GM12878 (cell line): ENCODE measurements at regions not wholly inside any gene's neighbourhood (a gene's known extent, or its start where the extent isn't known, plus 50 kb on each side); places are given as distances from the start of the nearest gene placed in this dataset.
A peak's percentile ranks its signal among the peaks of the same experiment; 100 is the strongest.

Source experiments
- ATAC-seq: fragments of 200-7000 bp; cut with Tn5 transposase; 3 replicates; pipeline ENCODE4 v1.9.1; 2020; ENCODE audit warnings: mild to moderate bottlenecking, moderate library complexity
- BruUV-seq: library from RNA; stranded (reverse); fragments of 400-500 nt; replicated peaks from 2 replicates; lab custom pipeline; 2021; lab: Mats Ljungman, UMichigan
- CTCF ChIA-PET: fragments of 300-600 bp; sonication (Branson Sonifier 250); formaldehyde crosslinking; extraction: SDS; loops from one replicate; lab custom pipeline; 2021; ENCODE audit warnings: inconsistent platforms; lab: Yijun Ruan, JAX
- POLR2A ChIA-PET: fragments of 350-600 bp; formaldehyde crosslinking; extraction: SDS; loops from one replicate; lab custom pipeline; 2021; ENCODE audit warnings: inconsistent platforms; lab: Charles Lee
- RAD21 ChIA-PET: fragments of 300-600 bp; sonication (Branson Sonifier 250); formaldehyde crosslinking; loops from one replicate; lab custom pipeline; 2023; ENCODE audit warnings: antibody characterized with exemption; ENCODE audit not compliant: unreplicated experiment; lab: Charles Lee
- SMC1A ChIA-PET: fragments of 300-600 bp; sonication (Branson Sonifier 250); formaldehyde crosslinking; loops from one replicate; lab custom pipeline; 2023; ENCODE audit not compliant: unreplicated experiment, uncharacterized antibody; lab: Charles Lee
- DNase-seq: peaks from one replicate; pipeline ENCODE4 v3.0.0-alpha.2; 2011; ENCODE audit warnings: low read depth, low spot score
- FAIRE-seq: peaks from 3 replicates; lab custom pipeline; 2011; peaks lifted over from hg19 to GRCh38; lab: Jason Lieb, UNC
- H2AFZ ChIP-seq: 2 replicates; pipeline ENCODE4 v1.6.0; 2011; ENCODE audit warnings: low read depth, low read length, control low read depth; ENCODE audit not compliant: control insufficient read depth
- H3K27ac ChIP-seq: 2 replicates; pipeline ENCODE4 v1.5.1; 2011; ENCODE audit warnings: control low read depth; ENCODE audit not compliant: control insufficient read depth, insufficient read depth
- H3K27me3 ChIP-seq, 2 experiments: replicated peaks in 1 of 2; 2 replicates each; pipeline versions ENCODE4 v1.6.0 to v1.6.1; 2011; ENCODE audit warnings: low read length in 1 of 2; ENCODE audit not compliant: control insufficient read depth in 2 of 2, insufficient read depth in 2 of 2
- H3K36me3 ChIP-seq, 2 experiments: 2 replicates each; pipeline ENCODE4 v1.5.1; 2011; ENCODE audit warnings: low read length in 1 of 2; ENCODE audit not compliant: control insufficient read depth in 2 of 2, insufficient read depth in 2 of 2
- H3K4me1 ChIP-seq: 2 replicates; pipeline ENCODE4 v1.6.1; 2011; ENCODE audit warnings: mild to moderate bottlenecking, low read length, moderate library complexity, mixed read lengths; ENCODE audit not compliant: control insufficient read depth, insufficient read depth
- H3K4me2 ChIP-seq: 2 replicates; pipeline ENCODE4 v1.6.0; 2011; ENCODE audit warnings: control low read depth; ENCODE audit not compliant: control insufficient read depth, insufficient read depth
- H3K4me3 ChIP-seq: fragments of 200-600 bp; sonication (generic); 2 replicates; pipeline ENCODE4 v1.5.1; 2016
- H3K79me2 ChIP-seq: 2 replicates; pipeline ENCODE4 v1.6.0; 2011; ENCODE audit warnings: low read length; ENCODE audit not compliant: control insufficient read depth, insufficient read depth
- H3K9ac ChIP-seq: 2 replicates; pipeline ENCODE4 v1.8.0; 2011; ENCODE audit warnings: low read length, control low read depth, mixed read lengths; ENCODE audit not compliant: control insufficient read depth, insufficient read depth
- H3K9me3 ChIP-seq: replicated peaks from 3 replicates; pipeline ENCODE4 v1.5.1; 2011; ENCODE audit warnings: mild to moderate bottlenecking, low read length; ENCODE audit not compliant: control insufficient read depth, insufficient read depth
- H4K20me1 ChIP-seq: 2 replicates; pipeline ENCODE4 v1.6.0; 2011; ENCODE audit not compliant: control insufficient read depth, insufficient read depth
- CTCF ChIP-seq, 3 experiments: IDR thresholded peaks in 2 of 3; conservative IDR thresholded peaks in 1 of 3; 2 replicates each; pipeline ENCODE4 v1.5.1; 2011; ENCODE audit warnings: low read depth in 3 of 3, low read length in 3 of 3, mild to moderate bottlenecking in 3 of 3, control low read depth in 2 of 3, moderate library complexity in 2 of 3, inconsistent platforms in 1 of 3, mixed read lengths in 1 of 3; ENCODE audit not compliant: control insufficient read depth in 2 of 3, insufficient read depth in 1 of 3; ENCODE audit errors: extremely low read depth in 1 of 3
- HDGF ChIP-seq: fragments of 450-650 bp; IDR thresholded peaks from 2 replicates; pipeline ENCODE4 v1.6.1; 2016; ENCODE audit warnings: antibody characterized with exemption
- IKZF2 ChIP-seq, 2 experiments: fragments of 450-650 bp; IDR thresholded peaks; 2 replicates each; pipeline ENCODE4 v1.6.1; 2017; ENCODE audit warnings: mild to moderate bottlenecking in 2 of 2, moderate library complexity in 2 of 2
- NFYA ChIP-seq: IDR thresholded peaks from 2 replicates; pipeline ENCODE4 v1.6.1; 2011; ENCODE audit warnings: low read depth, mild to moderate bottlenecking, low read length, improper control_type of control experiment, borderline replicate concordance
- PAX5 ChIP-seq: IDR thresholded peaks from 2 replicates; pipeline ENCODE4 v1.6.1; 2011; ENCODE audit warnings: low read depth, low read length, borderline replicate concordance
- RELA ChIP-seq: fragments of 450-650 bp; IDR thresholded peaks from 2 replicates; pipeline ENCODE4 v1.8.0; 2014; ENCODE audit warnings: borderline replicate concordance; ENCODE audit not compliant: partially characterized antibody
- STAT3 ChIP-seq: IDR thresholded peaks from 2 replicates; pipeline ENCODE4 v1.6.1; 2011; ENCODE audit warnings: low read depth, low read length, improper control_type of control experiment
- TBL1XR1 ChIP-seq: IDR thresholded peaks from 2 replicates; pipeline ENCODE4 v1.6.1; 2012; ENCODE audit warnings: low read depth, low read length, improper control_type of control experiment
- WGBS: methylation state at CpG from one replicate; pipeline ENCODE4 v1.1.6; 2016; ENCODE audit warnings: low lambda C conversion rate; ENCODE audit not compliant: insufficient replicate concordance, insufficient coverage; ENCODE audit errors: missing lambda C conversion rate; 5-methylcytosine and 5-hydroxymethylcytosine counted together
- in situ Hi-C: fragments of 300-500 bp; cut with MboI; formaldehyde crosslinking; loops from 9 replicates; pipeline ENCODE4 v1.14.3; 2018; ENCODE audit warnings: mixed read lengths
- intact Hi-C: fragments of 100-400 bp; cut with micrococcal nuclease; formaldehyde crosslinking; loops from one replicate; pipeline ENCODE4 v1.14.2; 2022; ENCODE audit not compliant: unreplicated experiment

GRCh38 chr15:37880009-37880834 lies 54.2 kb upstream of the TMCO5A start (continued):
- peak; percentile 36 to 65 (median 57); a peak in 5 of 6 replicates for TF ChIP-seq CTCF (IDR thresholded peaks at IDR 0.05 in 2 of 3, conservative IDR thresholded peaks at IDR 0.05 in 1 of 3; ENCODE audit: control insufficient read depth in 2 of 3, extremely low read depth in 1 of 3, insufficient read depth in 1 of 3, low read depth in 3 of 3, low read length in 3 of 3)

GRCh38 chr15:37880835-37881153 lies 53.6 kb upstream of the TMCO5A start:
- no peaks in the 10 kb centered on the region for H4K20me1 ChIP-seq
- TF ChIP-seq TBL1XR1 (no peak), HDGF (no peak), IKZF2 (IDR thresholded peaks at IDR 0.05) (no peak), STAT3 (no peak), PAX5 (no peak), RELA (no peak), NFYA (no peak)
- POLR2A ChIA-PET, result no interaction called here
- H3K9me3 ChIP-seq, result no peaks in the 10 kb centered on the region
- H3K27ac ChIP-seq, result no peak overlapping the region
- no peaks in the 10 kb centered on the region for H3K27me3 ChIP-seq
- intact Hi-C loops, result loop anchor here (1.0 to 10.0 kb wide), 3 partner anchors 198 to 998 kb away; no protein-coding TSS in a partner anchor
- BruUV-seq, result no TSS peak
- H3K4me3 ChIP-seq, result no peak overlapping the region
- no peak overlapping the region for H3K4me2 ChIP-seq
- FAIRE-seq (no peak), ATAC-seq (no peak), DNase-seq (no peak)
- no peak overlapping the region for H2AFZ ChIP-seq
- no peaks in the 10 kb centered on the region for H3K4me1 ChIP-seq
- CTCF ChIA-PET, result interaction anchor here (0.7 to 3.3 kb wide), 15 partner anchors 8 to 770 kb away, joined by 3 to 22 read pairs (median 6); no protein-coding TSS in a partner anchor
- SMC1A ChIA-PET, result interaction anchor here (0.7 to 2.0 kb wide), 14 partner anchors 8 to 772 kb away, joined by 3 to 8 read pairs (median 4); no protein-coding TSS in a partner anchor
- H3K9ac ChIP-seq, result no peak overlapping the region
- no peaks in the 10 kb centered on the region for H3K79me2 ChIP-seq
- 0% methylated on average over 2 of the region's 2 CpGs for WGBS
- no peaks in the 10 kb centered on the region for H3K36me3 ChIP-seq
- RAD21 ChIA-PET, result interaction anchor here (0.6 to 1.4 kb wide), 3 partner anchors 10 to 63 kb away, joined by 3 to 4 read pairs (median 3); no protein-coding TSS in a partner anchor
- in situ Hi-C loops, result loop anchor here (25.0 kb wide), 2 partner anchors 993 to 1368 kb away; no protein-coding TSS in a partner anchor
